ENCODE measurements at regions not wholly inside any gene's neighbourhood (a gene's known extent, or its start where the extent isn't known, plus 50 kb on each side); places are given as distances from the start of the nearest gene placed in this dataset.
"Not testable (repeated sequence)": the region's sequence is repeated elsewhere in the genome, so short reads cannot be mapped to it uniquely, and the experiment has no call there.

DNA sequence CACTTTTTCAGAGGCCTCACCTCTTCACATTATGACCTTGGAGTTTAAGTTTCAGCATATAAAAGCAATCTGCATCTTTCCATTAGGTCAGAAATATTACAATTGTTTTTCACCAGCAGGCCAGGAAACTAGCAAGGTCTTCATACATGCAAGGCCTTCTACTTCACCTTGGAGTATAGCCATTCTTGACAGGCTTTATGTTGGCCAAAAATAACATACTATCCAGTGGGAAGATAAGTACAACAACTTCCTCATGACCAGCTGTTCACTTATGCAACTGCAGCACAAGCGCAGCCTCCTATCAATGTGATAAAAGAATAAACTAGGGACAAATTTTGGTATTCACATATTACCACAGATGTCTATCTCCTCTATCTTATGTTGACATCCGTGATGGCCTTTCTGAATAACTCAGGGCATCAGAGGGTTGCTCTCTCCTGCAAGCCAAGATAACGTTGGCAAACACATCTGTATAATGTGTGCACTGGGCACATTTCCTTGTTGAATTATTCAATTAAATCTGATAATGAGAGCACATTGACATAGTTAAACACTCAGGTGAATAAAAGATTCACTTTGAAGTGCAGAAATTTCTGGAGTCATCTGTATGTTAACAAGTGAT is 239.8 kb downstream of the FZD1 start:
- intact Hi-C loops (cut with DNase I; ENCODE audit: low total_unique reads), result no loop called here
- Histone ChIP-seq H3K27me3 (no peaks in the 10 kb centered on the region), H3K4me3 (no peak overlapping the region), H3K27ac (no peak overlapping the region), H3K36me3 (no peaks in the 10 kb centered on the region), H3K9me3 (no peaks in the 10 kb centered on the region), H3K4me1 (no peaks in the 10 kb centered on the region)
- TF ChIP-seq POLR2A (IDR thresholded peaks at IDR 0.05), result no peak
- TF ChIP-seq, protein P1, sequence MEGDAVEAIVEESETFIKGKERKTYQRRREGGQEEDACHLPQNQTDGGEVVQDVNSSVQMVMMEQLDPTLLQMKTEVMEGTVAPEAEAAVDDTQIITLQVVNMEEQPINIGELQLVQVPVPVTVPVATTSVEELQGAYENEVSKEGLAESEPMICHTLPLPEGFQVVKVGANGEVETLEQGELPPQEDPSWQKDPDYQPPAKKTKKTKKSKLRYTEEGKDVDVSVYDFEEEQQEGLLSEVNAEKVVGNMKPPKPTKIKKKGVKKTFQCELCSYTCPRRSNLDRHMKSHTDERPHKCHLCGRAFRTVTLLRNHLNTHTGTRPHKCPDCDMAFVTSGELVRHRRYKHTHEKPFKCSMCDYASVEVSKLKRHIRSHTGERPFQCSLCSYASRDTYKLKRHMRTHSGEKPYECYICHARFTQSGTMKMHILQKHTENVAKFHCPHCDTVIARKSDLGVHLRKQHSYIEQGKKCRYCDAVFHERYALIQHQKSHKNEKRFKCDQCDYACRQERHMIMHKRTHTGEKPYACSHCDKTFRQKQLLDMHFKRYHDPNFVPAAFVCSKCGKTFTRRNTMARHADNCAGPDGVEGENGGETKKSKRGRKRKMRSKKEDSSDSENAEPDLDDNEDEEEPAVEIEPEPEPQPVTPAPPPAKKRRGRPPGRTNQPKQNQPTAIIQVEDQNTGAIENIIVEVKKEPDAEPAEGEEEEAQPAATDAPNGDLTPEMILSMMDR (IDR thresholded peaks at IDR 0.05), result no peak
- no peak for DNase-seq

DNA sequence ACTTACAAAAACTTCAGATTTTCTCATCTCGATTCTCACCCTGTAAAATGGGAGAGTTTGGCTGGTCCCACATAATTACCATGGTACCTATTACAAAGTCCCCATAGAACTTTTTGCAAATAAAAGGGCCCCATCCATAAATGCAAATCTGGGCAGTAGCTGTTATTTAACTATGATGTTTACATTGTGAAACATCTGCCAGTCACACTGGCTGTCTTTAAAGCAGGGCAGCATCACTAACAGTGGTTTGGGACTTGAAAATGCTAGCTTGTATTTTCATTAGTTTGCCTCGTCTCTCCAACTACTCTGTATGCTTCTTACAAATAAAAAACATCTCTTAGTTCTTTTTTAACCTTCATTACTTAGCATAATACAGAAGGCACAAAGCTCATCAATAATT is 240.7 kb downstream of the FZD1 start:
- Histone ChIP-seq H3K27me3 (no peaks in the 10 kb centered on the region), H3K4me1 (no peaks in the 10 kb centered on the region), H3K4me3 (no peak overlapping the region), H3K36me3 (no peaks in the 10 kb centered on the region), H3K9me3 (no peaks in the 10 kb centered on the region), H3K27ac (no peak overlapping the region)
- no peak for DNase-seq
- no peak for TF ChIP-seq POLR2A (IDR thresholded peaks at IDR 0.05)
- TF ChIP-seq, protein P1 (IDR thresholded peaks at IDR 0.05), result no peak
- intact Hi-C loops (cut with DNase I; ENCODE audit: low total_unique reads), result no loop called here

DNA sequence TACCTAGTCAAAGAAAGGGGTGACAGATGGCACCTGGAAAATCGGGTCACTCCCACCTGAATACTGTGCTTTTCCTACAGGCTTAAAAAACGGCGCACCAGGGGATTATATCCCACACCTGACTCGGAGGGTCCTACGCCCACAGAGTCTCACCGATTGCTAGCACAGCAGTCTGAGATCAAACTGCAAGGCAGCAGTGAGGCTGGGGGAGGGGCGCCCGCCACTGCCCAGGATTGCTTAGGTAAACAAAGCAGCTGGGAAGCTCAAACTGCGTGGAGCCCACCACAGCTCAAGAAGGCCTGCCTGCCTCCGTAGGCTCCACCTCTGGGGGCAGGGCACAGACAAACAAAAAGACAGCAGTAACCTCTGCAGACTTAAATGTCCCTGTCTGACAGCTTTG is 242.7 kb downstream of the FZD1 start:
- H3K27ac ChIP-seq; H3K4me3 ChIP-seq; H3K36me3 ChIP-seq; H3K27me3 ChIP-seq; H3K4me1 ChIP-seq; DNase-seq; intact Hi-C loops (cut with DNase I; ENCODE audit: low total_unique reads); H3K9me3 ChIP-seq: not testable (repeated sequence)

DNA sequence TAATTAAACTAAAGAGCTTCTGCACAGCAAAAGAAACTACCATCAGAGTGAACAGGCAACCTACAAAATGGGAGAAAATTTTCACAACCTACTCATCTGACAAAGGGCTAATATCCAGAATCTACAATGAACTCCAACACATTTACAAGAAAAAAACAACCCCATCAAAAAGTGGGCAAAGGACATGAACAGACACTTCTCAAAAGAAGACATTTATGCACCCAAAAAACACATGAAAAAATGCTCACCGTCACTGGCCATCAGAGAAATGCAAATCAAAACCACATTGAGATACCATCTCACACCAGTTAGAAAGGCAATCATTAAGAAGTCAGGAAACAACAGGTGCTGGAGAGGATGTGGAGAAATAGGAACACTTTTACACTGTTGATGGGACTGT is 247.6 kb downstream of the FZD1 start:
- H3K27me3 ChIP-seq; H3K4me3 ChIP-seq; DNase-seq; H3K4me1 ChIP-seq; intact Hi-C loops (cut with DNase I; ENCODE audit: low total_unique reads); H3K9me3 ChIP-seq; H3K36me3 ChIP-seq; H3K27ac ChIP-seq: not testable (repeated sequence)

DNA sequence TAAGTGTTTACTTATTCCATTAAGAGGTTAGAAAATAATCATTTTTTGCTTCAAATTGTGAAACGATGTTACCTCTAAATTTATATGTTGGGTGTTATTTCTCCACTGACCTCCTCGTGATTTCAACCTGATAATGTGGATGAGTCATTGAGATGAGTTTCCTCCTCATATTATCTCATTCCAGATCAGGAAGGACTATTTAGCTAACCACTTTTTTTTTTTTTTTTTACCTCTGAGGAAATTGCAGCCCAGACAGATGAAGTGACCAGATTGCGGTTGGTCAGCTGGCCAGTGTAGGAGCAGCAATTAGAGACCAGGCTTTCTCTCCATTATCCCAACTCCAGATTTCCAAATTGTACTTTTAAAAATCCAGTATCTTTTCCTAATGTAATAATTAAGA is 248.7 kb downstream of the FZD1 start:
- no peak overlapping the region for H3K27ac ChIP-seq

DNA sequence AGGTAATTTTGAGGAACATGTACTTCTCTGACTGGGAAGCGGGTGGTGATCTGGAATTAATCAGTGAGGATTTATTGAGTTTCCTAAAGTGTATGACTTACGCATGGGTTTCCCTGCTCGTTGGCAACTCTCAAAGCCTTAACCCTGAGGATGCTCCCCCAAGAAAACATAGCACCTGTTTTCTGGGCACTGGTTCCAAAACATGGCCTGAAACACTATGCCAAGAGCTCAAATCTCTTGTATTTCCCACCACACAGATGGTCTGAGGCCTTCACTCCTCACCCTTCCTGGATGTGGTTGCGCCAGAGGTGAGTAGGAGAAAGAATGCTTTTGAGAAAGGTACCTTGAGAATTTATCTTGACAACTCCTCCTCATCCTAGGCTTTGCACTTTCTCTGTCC is 250.4 kb downstream of the FZD1 start:
- TF ChIP-seq, protein P1 (IDR thresholded peaks at IDR 0.05), result no peak
- Histone ChIP-seq H3K4me3 (no peak overlapping the region), H3K27ac (no peak overlapping the region), H3K27me3 (no peaks in the 10 kb centered on the region), H3K4me1 (no peaks in the 10 kb centered on the region), H3K36me3 (no peaks in the 10 kb centered on the region), H3K9me3 (no peaks in the 10 kb centered on the region)
- no peak for DNase-seq
- intact Hi-C loops (cut with DNase I; ENCODE audit: low total_unique reads), result no loop called here

More for the DNA sequence above, 248.7 kb downstream of the FZD1 start:
- Histone ChIP-seq H3K9me3 (no peaks in the 10 kb centered on the region), H3K4me3 (no peak overlapping the region), H3K4me1 (no peaks in the 10 kb centered on the region), H3K27me3 (no peaks in the 10 kb centered on the region), H3K36me3 (no peaks in the 10 kb centered on the region)
- DNase-seq, result no peak
- no peak for TF ChIP-seq POLR2A (IDR thresholded peaks at IDR 0.05)
- TF ChIP-seq, protein P1 (IDR thresholded peaks at IDR 0.05), result no peak
- intact Hi-C loops (cut with DNase I; ENCODE audit: low total_unique reads), result no loop called here
